ENCODE measurements at regions not wholly inside any gene's neighbourhood (a gene's known extent, or its start where the extent isn't known, plus 50 kb on each side); places are given as distances from the start of the nearest gene placed in this dataset.

GRCh38 chr10:80719935-80720334 lies 182.2 kb downstream of the SH2D4B start:
- TF ChIP-seq, protein P1, sequence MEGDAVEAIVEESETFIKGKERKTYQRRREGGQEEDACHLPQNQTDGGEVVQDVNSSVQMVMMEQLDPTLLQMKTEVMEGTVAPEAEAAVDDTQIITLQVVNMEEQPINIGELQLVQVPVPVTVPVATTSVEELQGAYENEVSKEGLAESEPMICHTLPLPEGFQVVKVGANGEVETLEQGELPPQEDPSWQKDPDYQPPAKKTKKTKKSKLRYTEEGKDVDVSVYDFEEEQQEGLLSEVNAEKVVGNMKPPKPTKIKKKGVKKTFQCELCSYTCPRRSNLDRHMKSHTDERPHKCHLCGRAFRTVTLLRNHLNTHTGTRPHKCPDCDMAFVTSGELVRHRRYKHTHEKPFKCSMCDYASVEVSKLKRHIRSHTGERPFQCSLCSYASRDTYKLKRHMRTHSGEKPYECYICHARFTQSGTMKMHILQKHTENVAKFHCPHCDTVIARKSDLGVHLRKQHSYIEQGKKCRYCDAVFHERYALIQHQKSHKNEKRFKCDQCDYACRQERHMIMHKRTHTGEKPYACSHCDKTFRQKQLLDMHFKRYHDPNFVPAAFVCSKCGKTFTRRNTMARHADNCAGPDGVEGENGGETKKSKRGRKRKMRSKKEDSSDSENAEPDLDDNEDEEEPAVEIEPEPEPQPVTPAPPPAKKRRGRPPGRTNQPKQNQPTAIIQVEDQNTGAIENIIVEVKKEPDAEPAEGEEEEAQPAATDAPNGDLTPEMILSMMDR (IDR thresholded peaks at IDR 0.05) = no peak
- no peak for TF ChIP-seq POLR2AphosphoS5 (IDR thresholded peaks at IDR 0.05; ENCODE audit: insufficient read depth in 1 of 2, low read depth in 1 of 2)
- no peak for TF ChIP-seq POLR2A (IDR thresholded peaks at IDR 0.05)
